ENCODE measurements at regions not wholly inside any gene's neighbourhood (a gene's known extent, or its start where the extent isn't known, plus 50 kb on each side); places are given as distances from the start of the nearest gene placed in this dataset.

GRCh38 chr6:134534708-134535149 lies 216.8 kb upstream of the SGK1 start:
- Histone ChIP-seq H3K79me2 (ENCODE audit: control insufficient read depth in 1 of 2, insufficient read depth in 2 of 2, low read length in 2 of 2) (no peaks in the 10 kb centered on the region), H3K9ac (replicated peaks in 1 of 4; ENCODE audit: extremely low read depth in 1 of 4, low read depth in 3 of 4, low read length in 3 of 4) (no peak overlapping the region), H2BK15ac (ENCODE audit: low read length) (no peak overlapping the region), H4K91ac (replicated peaks; ENCODE audit: insufficient read length, low read length) (no peak overlapping the region), H3K27ac (ENCODE audit: low read depth, low read length) (no peak overlapping the region), H4K20me1 (replicated peaks in 1 of 2; ENCODE audit: control insufficient read depth in 1 of 2, insufficient read depth in 2 of 2, low read length in 2 of 2) (no peaks in the 10 kb centered on the region), H3K4me1 (replicated peaks in 1 of 4; ENCODE audit: control insufficient read depth in 3 of 4, insufficient read depth in 4 of 4, low read length in 3 of 4) (peaks cover 0 to under 1% (median 0%) of the 10 kb centered on the region in 4 experiments; a peak in 2 of 7 replicates), H3K36me3 (ENCODE audit: control insufficient read depth in 2 of 4, insufficient read depth in 4 of 4, low read length in 3 of 4) (no peaks in the 10 kb centered on the region), H3K79me1 (ENCODE audit: low read depth, low read length) (no peaks in the 10 kb centered on the region), H3K9me3 (ENCODE audit: insufficient read depth in 2 of 2, low read depth in 1 of 2, low read length in 1 of 2) (no peaks in the 10 kb centered on the region), H2BK120ac (replicated peaks; ENCODE audit: low read depth, low read length) (no peak overlapping the region), H3K23ac (ENCODE audit: insufficient read length) (no peak overlapping the region), H2BK12ac (ENCODE audit: low read depth, low read length) (no peak overlapping the region), H3K56ac (replicated peaks; ENCODE audit: insufficient read length, low read depth, low read length) (no peak overlapping the region), H4K8ac (ENCODE audit: extremely low read depth, insufficient read depth, low read length) (no peak overlapping the region), H2AFZ (ENCODE audit: low read length) (no peak overlapping the region), H4K5ac (ENCODE audit: insufficient read length, low read depth, low read length) (no peak overlapping the region), H3K27me3 (replicated peaks in 1 of 4; ENCODE audit: control insufficient read depth in 3 of 4, extremely low read depth in 1 of 4, insufficient read depth in 3 of 4, low read length in 3 of 4) (no peaks in the 10 kb centered on the region), H2AK5ac (ENCODE audit: low read depth, low read length) (no peak overlapping the region), H3K18ac (ENCODE audit: extremely low read depth, low read length) (no peak overlapping the region), H3K14ac (ENCODE audit: insufficient read length) (no peak overlapping the region), H3K23me2 (ENCODE audit: low read depth, low read length) (no peaks in the 10 kb centered on the region), H3K4me2 (ENCODE audit: insufficient read depth in 1 of 2, low read depth in 2 of 2, low read length in 2 of 2) (no peak overlapping the region), H2BK20ac (ENCODE audit: low read length) (no peak overlapping the region), H3K4me3 (ENCODE audit: extremely low read depth in 1 of 4, insufficient read depth in 2 of 4, low read depth in 3 of 4, low read length in 4 of 4) (no peak overlapping the region), H3K4ac (replicated peaks; ENCODE audit: insufficient read length, low read depth, low read length) (no peak overlapping the region), H2BK5ac (ENCODE audit: low read depth, low read length) (no peak overlapping the region)
- DNase-seq (ENCODE audit: low read depth in 1 of 2, low spot score in 2 of 2) (no peak), FAIRE-seq (no peak)
- 80% methylated on average over 2 of the region's 2 CpGs; no CpG with 5 or more reads in 1 of the 2 experiments for WGBS, 2 experiments (ENCODE audit: extremely low coverage in 1 of 2, insufficient coverage in 1 of 2, insufficient read length in 1 of 2, insufficient replicate concordance in 2 of 2, low coverage in 1 of 2, low lambda C conversion rate in 2 of 2, missing lambda C conversion rate in 1 of 2)
- ChIA-PET CTCF (ENCODE audit: partially characterized antibody) (no interaction called here), POLR2A (ENCODE audit: partially characterized antibody) (no interaction called here)
- no peak for TF ChIP-seq MAFK (IDR thresholded peaks at IDR 0.05; ENCODE audit: low read depth, low read length)
- no peak for TF ChIP-seq KDM1A (IDR thresholded peaks at IDR 0.05; ENCODE audit: borderline replicate concordance, low read length)
- TF ChIP-seq SIX5 (IDR thresholded peaks at IDR 0.05; ENCODE audit: low read depth, low read length) = no peak
- no peak for TF ChIP-seq TAF7 (optimal IDR thresholded peaks at IDR 0.05; ENCODE audit: borderline replicate concordance, low read depth, low read length)
- TF ChIP-seq RAD21 (IDR thresholded peaks at IDR 0.05 in 1 of 2, conservative IDR thresholded peaks at IDR 0.05 in 1 of 2; ENCODE audit: low read depth in 2 of 2, low read length in 2 of 2) = no peak
- TF ChIP-seq TCF12 (IDR thresholded peaks at IDR 0.05; ENCODE audit: low read depth, low read length) = no peak
- no peak for TF ChIP-seq ASH2L (IDR thresholded peaks at IDR 0.05; ENCODE audit: low read length)
- no peak for TF ChIP-seq CBX5 (IDR thresholded peaks at IDR 0.05; ENCODE audit: low read depth, low read length)
- no peak for TF ChIP-seq SAP30 (IDR thresholded peaks at IDR 0.05; ENCODE audit: insufficient read depth, insufficient replicate concordance, low read length)
- TF ChIP-seq CTCF (IDR thresholded peaks at IDR 0.05; ENCODE audit: control extremely low read depth in 1 of 3, insufficient read depth in 1 of 3, low read depth in 1 of 3, low read length in 3 of 3) = no peak
- no peak for TF ChIP-seq SP2 (IDR thresholded peaks at IDR 0.05; ENCODE audit: low read length)
- TF ChIP-seq PHF8 (conservative IDR thresholded peaks at IDR 0.05; ENCODE audit: low read depth, low read length) = no peak
